WTC11 (cell line): ENCODE measurements at regions not wholly inside any gene's neighbourhood (a gene's known extent, or its start where the extent isn't known, plus 50 kb on each side); places are given as distances from the start of the nearest gene placed in this dataset.

Experiments
- ATAC-seq: fragments of 200-7000 bp; cut with Tn5 transposase; 2 replicates; pipeline ENCODE4 v1.10.0; 2021; ENCODE audit warnings: mild to moderate bottlenecking, moderate library complexity
- CTCF ChIA-PET: fragments of 300-600 bp; sonication (Branson Sonifier 250); formaldehyde crosslinking; loops from one replicate; lab custom pipeline; 2021; ENCODE audit warnings: antibody characterized with exemption; lab: Charles Lee
- POLR2A ChIA-PET: fragments of 350-600 bp; sonication (Branson Sonifier 250); formaldehyde crosslinking; loops from one replicate; lab custom pipeline; 2021; ENCODE audit warnings: antibody characterized with exemption; lab: Charles Lee
- DNase-seq: peaks from one replicate; pipeline ENCODE4 v3.0.0; 2021; ENCODE audit warnings: low spot score
- H3K27ac Mint-ChIP-seq: 2 replicates; pipeline ENCODE4 v1.8.0; 2021; ENCODE audit warnings: mixed read lengths
- H3K27me3 Mint-ChIP-seq: 2 replicates; pipeline ENCODE4 v1.8.0; 2021; ENCODE audit warnings: low read depth, mild to moderate bottlenecking, moderate library complexity, mixed read lengths
- H3K36me3 Mint-ChIP-seq: 2 replicates; pipeline ENCODE4 v1.8.0; 2021; ENCODE audit warnings: mixed read lengths
- H3K4me1 Mint-ChIP-seq: 2 replicates; pipeline ENCODE4 v1.8.0; 2022; ENCODE audit warnings: mixed read lengths
- H3K4me3 Mint-ChIP-seq: 2 replicates; pipeline ENCODE4 v1.8.0; 2021; ENCODE audit warnings: mild to moderate bottlenecking, moderate library complexity, mixed read lengths
- H3K9me3 Mint-ChIP-seq: 2 replicates; pipeline ENCODE4 v1.8.0; 2021; ENCODE audit warnings: mixed read lengths
- ATF3 ChIP-seq: sonication (generic); formaldehyde crosslinking; conservative IDR thresholded peaks from 2 replicates; pipeline ENCODE4 v1.8.1; 2022; ENCODE audit warnings: mild to moderate bottlenecking, missing genetic modification reagents
- ATF6 ChIP-seq: sonication (generic); formaldehyde crosslinking; IDR thresholded peaks from 2 replicates; pipeline ENCODE4 v1.8.1; 2023; ENCODE audit warnings: mild to moderate bottlenecking, missing genetic modification reagents
- CDX4 ChIP-seq: fragments of 250-450 bp; sonication (Bioruptor Pico); IDR thresholded peaks from 2 replicates; pipeline ENCODE4 v1.9.0; 2021; ENCODE audit warnings: moderate library complexity, mild to moderate bottlenecking, inconsistent platforms, borderline replicate concordance
- E2F1 ChIP-seq: sonication (generic); formaldehyde crosslinking; IDR thresholded peaks from 2 replicates; pipeline ENCODE4 v1.8.0; 2022; ENCODE audit warnings: mild to moderate bottlenecking, missing genetic modification reagents
- GTF2I ChIP-seq: fragments of 250-450 bp; sonication (Bioruptor Pico); conservative IDR thresholded peaks from 2 replicates; pipeline ENCODE4 v1.4.0; 2021; ENCODE audit warnings: mild to moderate bottlenecking
- HMGA2 ChIP-seq: fragments of 250-450 bp; sonication (Bioruptor Pico); IDR thresholded peaks from 2 replicates; pipeline ENCODE4 v1.4.0; 2021; ENCODE audit warnings: mild to moderate bottlenecking, moderate library complexity
- MXD4 ChIP-seq: fragments of 250-450 bp; sonication (Bioruptor Pico); IDR thresholded peaks from 2 replicates; pipeline ENCODE4 v1.8.0; 2021; ENCODE audit warnings: mild to moderate bottlenecking, moderate library complexity, borderline replicate concordance
- NFATC4 ChIP-seq: fragments of 250-450 bp; sonication (Bioruptor Pico); IDR thresholded peaks from 2 replicates; pipeline ENCODE4 v1.9.0; 2021; ENCODE audit warnings: mild to moderate bottlenecking
- TP53 ChIP-seq: sonication (generic); formaldehyde crosslinking; IDR thresholded peaks from 2 replicates; pipeline ENCODE4 v1.8.1; 2023; ENCODE audit warnings: mild to moderate bottlenecking, missing genetic modification reagents
- USF1 ChIP-seq: sonication (generic); formaldehyde crosslinking; IDR thresholded peaks from 2 replicates; pipeline ENCODE4 v1.8.0; 2022; ENCODE audit warnings: mild to moderate bottlenecking, missing genetic modification reagents
- ZBTB21 ChIP-seq: sonication (generic); formaldehyde crosslinking; IDR thresholded peaks from 2 replicates; pipeline ENCODE4 v1.8.1; 2023; ENCODE audit warnings: mild to moderate bottlenecking, missing genetic modification reagents, borderline replicate concordance
- ZNF219 ChIP-seq: sonication (generic); formaldehyde crosslinking; IDR thresholded peaks from 2 replicates; pipeline ENCODE4 v1.8.0; 2023; ENCODE audit warnings: missing genetic modification reagents, mild to moderate bottlenecking, borderline replicate concordance
- ZNF232 ChIP-seq: sonication (generic); formaldehyde crosslinking; IDR thresholded peaks from 2 replicates; pipeline ENCODE4 v1.8.0; 2022; ENCODE audit warnings: mild to moderate bottlenecking, missing genetic modification reagents
- ZNF263 ChIP-seq: sonication (generic); formaldehyde crosslinking; IDR thresholded peaks from 2 replicates; pipeline ENCODE4 v1.8.1; 2022; ENCODE audit warnings: low read depth, mild to moderate bottlenecking, moderate library complexity, missing genetic modification reagents
- ZNF317 ChIP-seq: sonication (generic); formaldehyde crosslinking; IDR thresholded peaks from 2 replicates; pipeline ENCODE4 v1.8.1; 2023; ENCODE audit warnings: low read depth, mild to moderate bottlenecking, moderate library complexity, missing genetic modification reagents, borderline replicate concordance
- ZNF396 ChIP-seq: fragments of 250-450 bp; sonication (Bioruptor Pico); IDR thresholded peaks from 2 replicates; pipeline ENCODE4 v1.8.0; 2021; ENCODE audit warnings: mild to moderate bottlenecking, moderate library complexity, borderline replicate concordance
- ZNF512 ChIP-seq: sonication (generic); formaldehyde crosslinking; IDR thresholded peaks from 2 replicates; pipeline ENCODE4 v1.8.1; 2022; ENCODE audit warnings: missing genetic modification reagents, borderline replicate concordance
- TF ChIP-seq, protein P1 (sequence below): sonication (generic); formaldehyde crosslinking; IDR thresholded peaks from 2 replicates; pipeline ENCODE4 v1.8.1; 2023; ENCODE audit warnings: mild to moderate bottlenecking, missing genetic modification reagents
- TF ChIP-seq, protein P2 (sequence below): sonication (generic); formaldehyde crosslinking; IDR thresholded peaks from 2 replicates; pipeline ENCODE4 v1.8.0; 2022; ENCODE audit warnings: mild to moderate bottlenecking, missing genetic modification reagents

GRCh38 chr16:59880611-59881010, 1146.5 kb upstream of the GOT2 start:
- DNase-seq: no peak
- H3K4me1 Mint-ChIP-seq: 0 out of 2 replicates have a peak, but pooled peaks cover 2% of the 10 kb centered on the region
- ChIA-PET CTCF (no interaction called here), POLR2A (no interaction called here)
- ATAC-seq: no peak
- H3K27me3 Mint-ChIP-seq: no peaks in the 10 kb centered on the region
- H3K36me3 Mint-ChIP-seq: no peaks in the 10 kb centered on the region
- TF ChIP-seq E2F1 (CRISPR knock-in tag) (no peak), ATF3 (no peak), GTF2I (no peak), NFATC4 (CRISPR knock-in tag) (no peak), ZNF512 (CRISPR knock-in tag) (no peak), HMGA2 (no peak), ZNF232 (CRISPR knock-in tag) (no peak), CDX4 (CRISPR knock-in tag) (no peak), USF1 (CRISPR knock-in tag) (no peak), ZNF396 (no peak), MXD4 (CRISPR knock-in tag) (no peak), ZNF219 (CRISPR knock-in tag) (no peak), ZBTB21 (CRISPR knock-in tag) (no peak), ZNF317 (CRISPR knock-in tag) (no peak), ATF6 (no peak), ZNF263 (CRISPR knock-in tag) (no peak), TP53 (CRISPR knock-in tag) (no peak)
- TF ChIP-seq, protein P1, sequence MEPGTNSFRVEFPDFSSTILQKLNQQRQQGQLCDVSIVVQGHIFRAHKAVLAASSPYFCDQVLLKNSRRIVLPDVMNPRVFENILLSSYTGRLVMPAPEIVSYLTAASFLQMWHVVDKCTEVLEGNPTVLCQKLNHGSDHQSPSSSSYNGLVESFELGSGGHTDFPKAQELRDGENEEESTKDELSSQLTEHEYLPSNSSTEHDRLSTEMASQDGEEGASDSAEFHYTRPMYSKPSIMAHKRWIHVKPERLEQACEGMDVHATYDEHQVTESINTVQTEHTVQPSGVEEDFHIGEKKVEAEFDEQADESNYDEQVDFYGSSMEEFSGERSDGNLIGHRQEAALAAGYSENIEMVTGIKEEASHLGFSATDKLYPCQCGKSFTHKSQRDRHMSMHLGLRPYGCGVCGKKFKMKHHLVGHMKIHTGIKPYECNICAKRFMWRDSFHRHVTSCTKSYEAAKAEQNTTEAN (CRISPR knock-in tag): no peak
- TF ChIP-seq, protein P2, sequence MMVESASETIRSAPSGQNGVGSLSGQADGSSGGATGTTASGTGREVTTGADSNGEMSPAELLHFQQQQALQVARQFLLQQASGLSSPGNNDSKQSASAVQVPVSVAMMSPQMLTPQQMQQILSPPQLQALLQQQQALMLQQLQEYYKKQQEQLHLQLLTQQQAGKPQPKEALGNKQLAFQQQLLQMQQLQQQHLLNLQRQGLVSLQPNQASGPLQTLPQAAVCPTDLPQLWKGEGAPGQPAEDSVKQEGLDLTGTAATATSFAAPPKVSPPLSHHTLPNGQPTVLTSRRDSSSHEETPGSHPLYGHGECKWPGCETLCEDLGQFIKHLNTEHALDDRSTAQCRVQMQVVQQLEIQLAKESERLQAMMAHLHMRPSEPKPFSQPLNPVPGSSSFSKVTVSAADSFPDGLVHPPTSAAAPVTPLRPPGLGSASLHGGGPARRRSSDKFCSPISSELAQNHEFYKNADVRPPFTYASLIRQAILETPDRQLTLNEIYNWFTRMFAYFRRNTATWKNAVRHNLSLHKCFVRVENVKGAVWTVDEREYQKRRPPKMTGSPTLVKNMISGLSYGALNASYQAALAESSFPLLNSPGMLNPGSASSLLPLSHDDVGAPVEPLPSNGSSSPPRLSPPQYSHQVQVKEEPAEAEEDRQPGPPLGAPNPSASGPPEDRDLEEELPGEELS (CRISPR knock-in tag): no peak
- TF ChIP-seq, all 79 proteins: peak for 0
- H3K4me3 Mint-ChIP-seq: no peak overlapping the region
- no peak overlapping the region for H3K27ac Mint-ChIP-seq
- H3K9me3 Mint-ChIP-seq: 0 out of 2 replicates have a peak, but pooled peaks cover 3% of the 10 kb centered on the region
